ENCODE measurements at regions not wholly inside any gene's neighbourhood (a gene's known extent, or its start where the extent isn't known, plus 50 kb on each side); places are given as distances from the start of the nearest gene placed in this dataset.

GRCh38 chr18:10059610-10060468, 146.0 kb downstream of the VAPA start:
- no peak for DNase-seq

DNA sequence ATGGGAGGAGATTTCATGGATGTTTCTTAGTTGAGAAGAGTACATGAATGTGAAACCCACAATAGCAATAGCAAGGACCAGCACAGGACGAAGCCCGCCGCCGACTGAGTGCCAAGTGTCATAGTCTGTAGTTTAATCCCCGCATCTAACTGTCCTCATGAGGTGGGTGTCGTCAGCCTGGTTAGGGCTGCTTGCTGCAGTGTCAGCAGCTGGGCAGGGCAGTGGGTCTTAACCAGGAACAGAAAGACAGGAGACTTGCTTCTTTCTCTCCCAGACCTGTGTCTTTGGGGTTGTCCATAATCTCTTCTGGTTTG, 146.6 kb downstream of the VAPA start:
- DNase-seq: no peak

DNA sequence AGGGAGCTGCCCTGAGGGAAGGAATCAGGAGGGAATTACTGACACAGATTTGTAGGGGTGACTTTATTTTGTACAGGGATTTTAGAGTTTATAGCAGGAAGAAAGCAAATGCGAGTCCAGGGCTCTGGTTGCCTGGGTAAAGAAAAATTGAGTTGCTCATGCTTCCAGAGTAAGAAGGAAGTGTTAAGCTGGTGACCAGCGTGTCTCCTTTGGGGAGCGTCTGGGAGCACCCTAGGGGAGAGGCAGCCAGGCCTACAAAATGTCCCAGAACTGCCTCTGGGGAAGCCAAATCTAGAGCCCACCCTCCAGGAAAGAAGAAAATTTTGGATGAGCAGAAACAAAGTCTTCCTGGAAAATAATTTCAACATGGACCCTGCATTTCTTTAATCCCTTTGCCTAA, 147.0 kb downstream of the VAPA start:
- DNase-seq: no peak

DNA sequence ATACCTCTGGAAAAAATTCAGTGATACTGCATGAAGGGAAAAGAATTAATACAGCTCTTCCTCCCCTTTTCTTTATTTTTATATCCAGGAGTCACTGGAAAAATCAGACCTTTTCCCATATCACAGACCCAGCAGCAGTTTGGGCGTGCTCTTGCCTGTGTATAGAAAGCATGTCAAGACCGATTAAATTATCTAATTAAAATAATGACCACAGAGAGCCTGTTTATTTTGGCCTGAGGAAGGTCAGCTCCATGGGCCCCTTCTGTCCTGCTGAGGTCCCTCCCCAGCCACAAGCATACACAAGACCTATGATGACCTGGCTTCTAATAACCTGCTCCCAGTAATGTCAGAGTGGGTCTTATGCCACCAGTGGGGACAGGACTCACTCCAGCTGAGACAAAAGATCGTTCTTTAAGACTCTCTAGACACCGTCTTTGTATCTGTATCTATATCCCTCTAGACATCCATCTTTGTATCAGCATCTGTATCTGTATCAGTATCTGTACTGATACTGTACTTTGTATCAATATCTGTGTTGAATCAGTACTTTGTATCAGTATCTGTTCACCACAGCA, 147.8 kb downstream of the VAPA start:
- no peak for DNase-seq

DNA sequence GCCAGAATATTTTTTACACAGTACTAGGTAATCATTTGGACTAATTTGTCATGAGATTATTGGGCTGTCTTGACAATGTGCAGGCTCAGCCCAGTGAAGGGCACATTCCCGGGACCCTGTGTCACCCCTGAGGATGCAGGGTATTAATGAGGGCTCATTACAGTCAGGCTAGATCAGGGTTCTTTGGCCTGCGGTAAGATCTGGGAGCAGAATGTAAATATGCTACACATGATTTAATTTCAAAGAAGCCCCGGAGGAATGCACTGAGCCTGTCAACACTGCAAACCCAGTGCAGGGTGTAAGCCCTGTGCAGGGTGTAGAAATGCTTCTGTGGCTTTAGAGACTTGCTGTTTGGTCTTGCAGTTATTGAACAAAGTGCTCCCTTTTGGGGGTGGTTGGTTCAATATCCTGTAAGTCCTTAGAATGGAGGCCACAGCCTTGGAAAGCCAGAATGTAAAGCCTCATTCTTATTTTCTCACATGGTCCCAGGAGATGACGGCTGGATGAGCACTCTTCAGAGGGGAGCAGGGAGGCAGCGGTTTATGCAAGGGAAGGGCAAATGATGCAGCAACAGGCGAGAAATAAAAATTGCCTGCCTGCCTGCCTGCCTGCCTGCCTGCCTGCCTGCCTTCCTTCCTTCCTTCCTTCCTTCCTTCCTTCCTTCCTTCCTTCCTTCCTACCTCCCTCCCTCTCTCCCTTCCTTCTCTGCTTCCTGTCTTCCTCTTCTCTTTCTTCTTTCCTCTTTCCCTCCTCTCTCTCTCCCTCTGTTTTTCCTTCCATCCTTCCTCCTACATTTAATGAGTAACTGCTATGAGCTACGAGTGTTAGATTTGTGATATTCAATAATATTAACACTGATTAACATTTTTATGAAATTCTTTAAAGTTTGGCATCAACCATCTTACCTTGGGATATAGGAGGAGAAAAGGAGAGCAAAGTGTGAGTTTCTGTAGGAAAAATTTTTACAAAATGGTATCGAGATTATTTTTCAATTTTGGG, 148.8 kb downstream of the VAPA start:
- DNase-seq: peak; percentile 73

DNA sequence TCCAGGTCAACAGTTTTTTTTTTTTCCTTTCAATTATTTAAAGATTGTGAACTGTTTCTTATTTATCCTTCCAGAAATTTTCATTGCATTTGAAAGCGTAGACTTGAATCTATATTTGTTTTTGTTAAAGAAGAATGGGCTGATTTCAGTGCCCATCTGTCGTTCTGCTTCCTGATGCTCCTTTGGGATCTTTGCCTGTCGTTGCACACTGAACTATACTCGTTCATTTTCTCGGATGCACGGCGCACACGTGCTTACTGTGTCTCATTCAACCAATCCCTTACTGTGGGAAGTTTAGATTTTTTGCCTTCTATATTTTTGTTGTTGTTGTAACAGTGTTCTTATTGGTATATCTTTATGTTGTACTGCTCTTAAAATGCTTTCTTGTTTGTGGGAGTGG, 149.7 kb downstream of the VAPA start:
- no peak for DNase-seq

GRCh38 chr18:10064267-10064666, 150.5 kb downstream of the VAPA start:
- no peak for DNase-seq

GRCh38 chr18:10065296-10065695, 151.5 kb downstream of the VAPA start:
- DNase-seq: no peak

DNA sequence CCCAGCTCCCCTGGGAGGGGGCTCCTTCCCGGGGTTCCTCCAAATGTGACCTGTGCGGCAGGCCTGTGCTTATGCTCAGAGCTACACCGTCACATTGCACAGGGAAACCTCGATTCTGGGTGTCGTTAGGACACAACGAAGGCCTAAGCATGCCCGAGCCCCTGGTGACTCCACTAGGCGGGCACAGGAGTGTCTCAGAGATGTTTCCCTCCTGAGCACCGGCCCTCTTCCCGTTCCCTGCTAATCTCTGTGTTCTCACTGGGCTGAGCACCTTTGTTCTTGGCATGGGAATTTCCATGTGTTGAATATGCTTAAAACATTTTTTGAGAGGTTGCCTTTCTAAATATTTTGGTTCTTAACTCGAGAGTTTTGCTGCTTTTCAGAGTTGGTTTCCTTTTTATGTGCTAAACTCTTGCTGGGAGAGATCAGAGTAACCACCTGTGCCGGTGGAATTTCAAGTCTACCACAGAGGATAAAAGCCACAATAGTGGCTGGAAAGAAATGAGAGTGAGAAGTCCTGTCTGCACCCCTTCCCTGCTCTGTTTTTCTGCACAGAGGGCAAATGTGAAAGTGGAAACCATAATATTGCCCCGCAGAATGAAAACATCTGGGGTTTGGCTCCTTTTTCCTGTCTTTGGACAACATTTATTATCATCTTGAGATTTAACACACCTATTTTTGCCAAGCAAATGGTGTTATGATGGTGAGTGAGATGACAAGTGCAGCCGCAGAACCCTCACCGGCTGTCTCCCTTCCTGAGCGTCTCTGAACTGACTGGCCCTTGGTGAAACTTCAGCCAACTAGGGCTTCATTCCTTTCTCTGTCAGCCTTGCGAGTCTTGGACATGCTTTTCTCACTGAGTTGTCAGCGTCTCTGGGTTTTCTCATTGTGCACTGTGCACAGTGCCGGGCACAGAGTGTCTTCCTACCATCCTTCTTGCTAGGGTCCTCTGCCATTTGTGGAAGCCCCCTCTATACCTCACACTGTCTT, 154.1 kb downstream of the VAPA start:
- DNase-seq: no peak

DNA sequence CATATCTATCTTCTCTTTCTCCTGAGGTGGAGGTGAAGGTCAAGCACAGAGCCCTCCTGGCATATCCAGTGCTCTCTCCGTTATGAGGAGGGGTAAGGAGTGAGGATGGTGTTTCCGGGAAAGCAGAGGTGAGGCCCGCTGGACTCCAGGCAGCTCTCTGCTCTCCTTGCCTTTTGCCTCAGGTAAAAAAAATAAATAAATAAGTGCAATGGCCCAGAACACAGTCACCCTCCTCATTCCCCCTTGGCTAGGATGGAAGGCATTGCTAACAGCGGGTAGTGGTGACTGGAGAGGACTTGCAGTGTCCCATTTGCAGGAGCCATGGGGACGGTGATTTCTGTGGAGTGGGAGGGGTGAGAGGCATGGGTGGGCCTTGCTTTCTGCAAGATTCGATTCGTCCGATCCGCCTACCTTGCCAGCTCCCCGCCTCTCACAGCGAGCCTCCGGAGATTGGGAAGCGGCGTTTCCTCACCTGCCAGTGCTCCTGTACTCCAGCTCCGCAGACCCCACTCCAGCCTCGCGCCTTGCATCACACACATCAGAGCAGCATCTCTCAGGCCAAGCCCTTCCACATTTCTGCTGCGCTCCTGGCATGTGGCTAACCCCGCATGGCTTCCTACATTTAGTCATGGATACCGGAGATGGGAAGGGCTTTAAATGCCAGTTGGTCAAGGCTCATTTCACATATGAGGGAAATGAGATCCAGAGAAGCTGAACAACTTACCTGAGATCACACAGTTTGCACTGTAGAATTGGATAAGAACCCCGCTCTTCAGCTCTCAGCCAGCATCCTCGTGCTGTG, 155.2 kb downstream of the VAPA start:
- no peak for DNase-seq

GRCh38 chr18:10070561-10071000, 156.8 kb downstream of the VAPA start:
- DNase-seq: no peak

GRCh38 chr18:10072671-10073175, 158.9 kb downstream of the VAPA start:
- no peak for DNase-seq

- DNase-seq: no peak
Measured at GRCh38 chr18:10074110-10074509, 160.3 kb downstream of the VAPA start.

DNA sequence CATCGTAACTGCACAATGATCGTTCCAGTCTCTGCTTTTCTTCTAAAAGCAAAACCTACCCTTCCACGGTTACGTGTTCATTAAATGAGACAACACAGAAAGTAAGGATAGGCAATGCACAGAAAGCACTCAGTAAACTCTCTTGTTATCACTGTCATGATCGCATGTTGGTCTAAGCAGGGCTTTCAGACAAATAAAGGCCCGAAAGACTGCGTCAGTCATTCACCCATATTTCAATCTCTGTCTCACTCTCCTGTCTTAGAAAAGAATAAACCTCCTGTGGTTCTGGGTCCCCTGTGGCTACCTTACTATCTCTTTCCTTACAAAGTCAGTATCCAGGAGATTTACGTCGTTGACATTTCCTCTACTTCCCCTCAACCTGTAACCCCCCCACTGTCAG, 160.9 kb downstream of the VAPA start:
- no peak for DNase-seq

DNA sequence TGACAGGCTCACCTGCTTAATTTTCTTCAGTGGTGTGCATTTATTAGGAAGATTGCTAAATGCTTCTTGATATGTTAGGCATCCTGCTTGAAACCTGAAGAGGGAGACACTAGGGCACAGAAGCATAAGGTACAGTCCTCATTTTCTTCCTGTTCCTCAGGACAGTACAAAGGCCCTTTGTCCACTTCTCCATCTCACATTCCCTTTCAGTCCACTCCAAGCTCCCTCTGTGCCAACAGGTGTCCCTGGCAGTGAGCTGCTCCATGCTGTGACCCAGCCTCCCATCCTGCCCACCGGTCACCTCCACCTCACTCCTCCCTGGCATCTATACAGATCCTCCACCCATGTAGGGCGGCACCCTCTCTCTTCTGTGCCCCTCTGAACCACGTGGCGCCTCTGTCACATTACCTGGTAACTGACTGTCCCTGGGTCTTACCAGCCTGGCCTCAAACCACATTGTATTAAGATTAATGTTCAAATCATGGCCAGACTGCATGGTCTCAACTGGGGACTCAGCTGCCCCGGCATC, 162.8 kb downstream of the VAPA start:
- DNase-seq: no peak

DNA sequence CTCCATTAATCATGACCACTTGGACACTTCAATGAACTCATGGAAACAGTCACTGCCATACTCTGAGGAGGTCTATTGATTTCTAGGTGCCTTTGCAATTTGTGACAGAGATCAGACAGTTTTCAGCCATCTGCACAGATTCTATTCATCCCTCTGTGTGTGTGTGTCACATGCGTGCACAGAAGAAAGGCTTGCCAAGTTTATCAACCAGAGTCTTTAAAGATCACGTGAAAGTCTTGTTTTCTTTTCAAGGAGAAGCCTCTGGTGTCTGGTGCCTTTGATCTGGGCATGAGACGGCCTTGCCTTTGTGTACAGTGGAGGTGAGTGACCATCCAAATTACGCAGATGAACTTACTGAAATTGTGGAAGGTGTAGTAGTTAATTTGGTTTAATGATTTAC, 164.2 kb downstream of the VAPA start:
- DNase-seq: no peak

DNA sequence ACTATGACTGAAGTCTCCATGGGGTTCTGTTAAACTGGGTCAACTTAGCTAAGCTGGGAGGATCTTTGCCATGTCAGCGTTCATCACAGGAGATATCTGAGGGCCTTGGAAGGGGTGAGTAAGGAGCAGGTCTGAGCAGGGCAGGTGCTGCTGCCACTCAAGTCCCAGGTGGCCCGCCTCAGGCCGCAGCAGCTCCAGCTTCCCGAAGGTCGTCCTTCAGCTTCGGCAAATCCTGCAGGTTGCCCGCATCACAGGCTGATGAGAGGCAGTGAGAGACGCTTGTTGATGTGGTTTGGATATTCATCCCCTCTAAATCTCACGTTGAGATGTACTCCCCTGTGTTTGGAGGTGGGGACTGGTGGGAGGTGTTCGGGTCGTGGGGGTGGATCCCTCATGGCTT, 166.6 kb downstream of the VAPA start:
- DNase-seq: no peak

- no peak for DNase-seq
Measured at GRCh38 chr18:10081492-10081891, 167.7 kb downstream of the VAPA start.

DNA sequence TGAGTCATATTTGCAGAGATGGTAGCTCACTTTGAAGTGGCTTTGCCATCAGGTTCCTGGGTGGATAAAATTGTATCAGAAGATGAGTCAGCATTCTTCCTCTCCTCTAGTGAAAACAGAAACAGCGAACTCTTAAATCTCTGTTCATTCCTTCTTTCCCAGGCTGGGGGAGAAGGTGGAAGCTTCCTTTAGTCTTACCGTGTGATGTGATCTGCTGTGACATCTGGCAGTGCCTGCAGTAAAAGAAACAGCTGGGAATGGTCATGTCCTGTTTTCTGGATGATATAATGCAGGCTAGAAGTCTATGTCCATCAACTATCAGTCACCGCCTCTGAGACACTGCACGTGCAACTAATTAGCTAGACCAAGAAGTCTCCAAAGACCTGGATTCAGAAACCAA, 171.6 kb downstream of the VAPA start:
- no peak for DNase-seq

- no peak for DNase-seq
Measured at GRCh38 chr18:10085876-10086275, 172.1 kb downstream of the VAPA start.
